Type B pancreatic cell (in vitro differentiated cells): ENCODE measurements at regions not wholly inside any gene's neighbourhood (a gene's known extent, or its start where the extent isn't known, plus 50 kb on each side); places are given as distances from the start of the nearest gene placed in this dataset.

Experiments
- DNase-seq: peaks from one replicate; pipeline ENCODE4 v3.0.0; 2021; ENCODE audit warnings: mixed read lengths; ENCODE audit not compliant: unreplicated experiment; ENCODE audit errors: extremely low spot score
- H3K27ac Mint-ChIP-seq: 2 replicates; pipeline ENCODE4 v1.8.0; 2021; ENCODE audit warnings: mild to moderate bottlenecking, mixed read lengths
- H3K27me3 Mint-ChIP-seq: 2 replicates; pipeline ENCODE4 v1.8.0; 2021; ENCODE audit warnings: mixed read lengths
- H3K36me3 Mint-ChIP-seq: 2 replicates; pipeline ENCODE4 v1.8.0; 2021; ENCODE audit warnings: mixed read lengths
- H3K4me1 Mint-ChIP-seq: one replicate; pipeline ENCODE4 v1.8.0; 2021; ENCODE audit warnings: mixed read lengths; ENCODE audit not compliant: unreplicated experiment
- H3K4me3 Mint-ChIP-seq: 2 replicates; pipeline ENCODE4 v1.8.0; 2021; ENCODE audit warnings: mild to moderate bottlenecking, mixed read lengths
- H3K9me3 Mint-ChIP-seq: 2 replicates; pipeline ENCODE4 v1.8.0; 2021; ENCODE audit warnings: mixed read lengths
- TF ChIP-seq, protein P1 (sequence below): fragments of 200-600 bp; sonication (generic); conservative IDR thresholded peaks from 2 replicates; pipeline ENCODE4 v1.5.0; 2021; ENCODE audit warnings: antibody characterized with exemption, mild to moderate bottlenecking

DNA sequence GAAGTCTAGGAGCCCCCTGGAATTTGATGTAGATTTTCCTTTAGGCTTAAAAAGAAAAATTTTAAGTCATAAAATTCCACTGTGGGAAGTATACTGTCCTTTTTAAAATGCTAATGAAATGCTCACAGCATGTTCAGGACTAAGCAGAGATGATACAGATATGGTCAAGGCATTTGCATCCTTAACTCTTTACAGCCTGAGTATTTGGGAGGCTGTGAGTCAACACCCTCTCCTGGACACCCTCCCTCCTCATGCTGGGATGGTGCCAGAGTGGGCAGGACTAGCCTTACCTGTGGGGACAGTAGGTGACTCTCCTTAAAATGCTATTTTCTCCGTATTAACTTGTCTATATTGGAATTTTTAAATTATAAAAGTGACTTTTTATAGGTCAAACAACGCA, 197.4 kb upstream of the ELL2 start:
- Mint-ChIP-seq H3K9me3 (peaks cover 5% of the 10 kb centered on the region), H3K4me1 (peaks cover 5% of the 10 kb centered on the region)

DNA sequence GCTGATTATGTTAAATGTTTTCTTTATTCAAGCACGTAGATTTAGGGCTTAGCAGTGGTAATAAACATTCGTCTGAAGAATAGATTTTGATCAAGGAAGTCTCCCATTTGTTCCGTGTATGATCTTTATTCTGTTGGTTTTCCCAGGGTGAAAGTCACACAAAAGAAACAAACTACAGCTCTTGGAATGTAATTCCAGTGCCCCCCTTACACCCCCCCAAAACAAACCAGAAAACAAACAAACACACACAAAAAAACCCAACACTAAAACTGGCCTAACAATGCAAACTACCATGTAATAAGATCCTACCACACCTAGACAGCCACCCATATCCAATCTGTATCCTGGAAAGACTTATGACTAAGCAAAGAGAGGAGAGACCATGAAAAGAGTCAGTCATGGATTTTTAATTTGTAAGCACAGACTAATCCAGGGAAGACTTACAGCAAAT, 196.2 kb upstream of the ELL2 start:
- Mint-ChIP-seq H3K4me3 (peak overlapping the region; percentile 44), H3K9me3 (peaks cover 5% of the 10 kb centered on the region), H3K4me1 (peaks cover 5% of the 10 kb centered on the region), H3K36me3 (no peaks in the 10 kb centered on the region), H3K27me3 (no peaks in the 10 kb centered on the region), H3K27ac (peak overlapping the region; percentile 81)
- no peak for DNase-seq
- TF ChIP-seq, protein P1, sequence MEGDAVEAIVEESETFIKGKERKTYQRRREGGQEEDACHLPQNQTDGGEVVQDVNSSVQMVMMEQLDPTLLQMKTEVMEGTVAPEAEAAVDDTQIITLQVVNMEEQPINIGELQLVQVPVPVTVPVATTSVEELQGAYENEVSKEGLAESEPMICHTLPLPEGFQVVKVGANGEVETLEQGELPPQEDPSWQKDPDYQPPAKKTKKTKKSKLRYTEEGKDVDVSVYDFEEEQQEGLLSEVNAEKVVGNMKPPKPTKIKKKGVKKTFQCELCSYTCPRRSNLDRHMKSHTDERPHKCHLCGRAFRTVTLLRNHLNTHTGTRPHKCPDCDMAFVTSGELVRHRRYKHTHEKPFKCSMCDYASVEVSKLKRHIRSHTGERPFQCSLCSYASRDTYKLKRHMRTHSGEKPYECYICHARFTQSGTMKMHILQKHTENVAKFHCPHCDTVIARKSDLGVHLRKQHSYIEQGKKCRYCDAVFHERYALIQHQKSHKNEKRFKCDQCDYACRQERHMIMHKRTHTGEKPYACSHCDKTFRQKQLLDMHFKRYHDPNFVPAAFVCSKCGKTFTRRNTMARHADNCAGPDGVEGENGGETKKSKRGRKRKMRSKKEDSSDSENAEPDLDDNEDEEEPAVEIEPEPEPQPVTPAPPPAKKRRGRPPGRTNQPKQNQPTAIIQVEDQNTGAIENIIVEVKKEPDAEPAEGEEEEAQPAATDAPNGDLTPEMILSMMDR: no peak

More for the DNA sequence above, 197.4 kb upstream of the ELL2 start:
- TF ChIP-seq, protein P1: no peak
- Mint-ChIP-seq H3K27ac (no peak overlapping the region), H3K4me3 (no peak overlapping the region), H3K36me3 (no peaks in the 10 kb centered on the region), H3K27me3 (no peaks in the 10 kb centered on the region)
- no peak for DNase-seq

- H3K27me3 Mint-ChIP-seq: no peaks in the 10 kb centered on the region
- H3K4me1 Mint-ChIP-seq: peaks cover 5% of the 10 kb centered on the region
- H3K9me3 Mint-ChIP-seq: peaks cover 5% of the 10 kb centered on the region
- peak overlapping the region; percentile 81 for H3K27ac Mint-ChIP-seq
- H3K36me3 Mint-ChIP-seq: no peaks in the 10 kb centered on the region
- no peak overlapping the region for H3K4me3 Mint-ChIP-seq
- no peak for DNase-seq
- TF ChIP-seq, protein P1: no peak
Observed at GRCh38 chr5:96157077-96157780, 195.6 kb upstream of the ELL2 start.

DNA sequence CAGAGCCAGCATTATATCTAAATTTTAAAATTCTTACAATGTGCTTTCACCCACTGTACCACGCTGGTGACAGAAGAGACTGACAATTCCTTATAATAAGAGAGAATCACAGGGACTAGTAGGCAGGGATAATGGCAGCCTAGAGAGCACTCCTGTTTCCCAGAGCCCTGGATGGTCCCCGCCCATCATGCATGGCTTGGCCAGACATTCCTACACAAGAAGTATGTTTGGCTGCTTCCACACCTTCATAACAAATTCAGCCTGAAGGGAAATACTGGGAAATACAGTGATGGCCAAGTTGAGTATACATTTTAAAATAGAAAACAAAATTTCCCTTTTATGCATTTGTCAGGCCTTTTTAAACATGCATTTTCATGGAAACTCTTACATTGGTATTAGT, 193.5 kb upstream of the ELL2 start:
- H3K4me3 Mint-ChIP-seq: no peak overlapping the region
- H3K27ac Mint-ChIP-seq: no peak overlapping the region
- DNase-seq: no peak
- H3K9me3 Mint-ChIP-seq: peaks cover 5% of the 10 kb centered on the region
- H3K27me3 Mint-ChIP-seq: no peaks in the 10 kb centered on the region
- TF ChIP-seq, protein P1: no peak
- H3K36me3 Mint-ChIP-seq: no peaks in the 10 kb centered on the region
- peaks cover 9% of the 10 kb centered on the region for H3K4me1 Mint-ChIP-seq

- peaks cover 6% of the 10 kb centered on the region for H3K4me1 Mint-ChIP-seq
- no peaks in the 10 kb centered on the region for H3K27me3 Mint-ChIP-seq
- TF ChIP-seq, protein P1: no peak
- H3K9me3 Mint-ChIP-seq: no peaks in the 10 kb centered on the region
- DNase-seq: no peak
- H3K4me3 Mint-ChIP-seq: no peak overlapping the region
- H3K36me3 Mint-ChIP-seq: no peaks in the 10 kb centered on the region
- no peak overlapping the region for H3K27ac Mint-ChIP-seq
Observed at GRCh38 chr5:96151891-96152290, 190.2 kb upstream of the ELL2 start.
